Activated T-helper 17 cell treated with anti-CD3 and anti-CD28 coated beads, Interleukin-2, amount 50 U/mL, for 72 hours (primary cell): ENCODE measurements at regions not wholly inside any gene's neighbourhood (a gene's known extent, or its start where the extent isn't known, plus 50 kb on each side); places are given as distances from the start of the nearest gene placed in this dataset.

Source experiments
- ATAC-seq: fragments of 150-1000 bp; cut with Tn5 transposase; replicated peaks from 2 replicates; pipeline ENCODE4 v1.10.0; 2021; ENCODE audit warnings: mild to moderate bottlenecking, moderate library complexity
- H3K27ac Mint-ChIP-seq: one replicate; pipeline ENCODE4 v1.8.0; 2022; ENCODE audit warnings: mixed read lengths
- H3K27me3 Mint-ChIP-seq: one replicate; pipeline ENCODE4 v1.8.0; 2022; ENCODE audit warnings: mixed read lengths
- H3K36me3 Mint-ChIP-seq: one replicate; pipeline ENCODE4 v1.8.0; 2022; ENCODE audit warnings: low read depth, mild to moderate bottlenecking, mixed read lengths
- H3K4me1 Mint-ChIP-seq: one replicate; pipeline ENCODE4 v1.8.0; 2022; ENCODE audit warnings: mixed read lengths
- H3K4me3 Mint-ChIP-seq: one replicate; pipeline ENCODE4 v1.8.0; 2022; ENCODE audit warnings: mild to moderate bottlenecking, mixed read lengths
- H3K9me3 Mint-ChIP-seq: one replicate; pipeline ENCODE4 v1.8.0; 2022; ENCODE audit warnings: mixed read lengths

DNA sequence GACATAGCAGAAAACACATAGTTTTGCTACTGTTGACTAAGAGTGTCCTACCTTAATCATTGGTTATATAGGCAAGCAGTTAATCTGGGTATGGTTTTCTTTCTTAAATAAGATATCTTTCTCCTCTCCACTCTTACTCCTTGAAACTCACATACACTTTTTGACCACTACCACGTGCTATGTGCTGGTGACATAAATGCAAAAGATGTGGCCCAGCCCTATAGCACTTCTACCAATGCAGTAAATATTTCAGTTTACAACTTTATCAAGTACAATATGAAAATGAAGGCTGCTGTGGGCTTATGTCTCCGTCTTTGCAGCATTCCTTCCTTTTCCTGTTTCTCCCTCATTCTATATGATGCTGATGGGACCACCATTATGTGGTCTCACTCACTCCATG lies 410.2 kb upstream of the CFAP20DC start:
- H3K4me3 Mint-ChIP-seq: no peak overlapping the region
- no peak for ATAC-seq
- peaks cover 7% of the 10 kb centered on the region for H3K4me1 Mint-ChIP-seq
- no peaks in the 10 kb centered on the region for H3K27me3 Mint-ChIP-seq
- no peak overlapping the region for H3K27ac Mint-ChIP-seq
- H3K9me3 Mint-ChIP-seq: no peaks in the 10 kb centered on the region
- H3K36me3 Mint-ChIP-seq: no peaks in the 10 kb centered on the region

DNA sequence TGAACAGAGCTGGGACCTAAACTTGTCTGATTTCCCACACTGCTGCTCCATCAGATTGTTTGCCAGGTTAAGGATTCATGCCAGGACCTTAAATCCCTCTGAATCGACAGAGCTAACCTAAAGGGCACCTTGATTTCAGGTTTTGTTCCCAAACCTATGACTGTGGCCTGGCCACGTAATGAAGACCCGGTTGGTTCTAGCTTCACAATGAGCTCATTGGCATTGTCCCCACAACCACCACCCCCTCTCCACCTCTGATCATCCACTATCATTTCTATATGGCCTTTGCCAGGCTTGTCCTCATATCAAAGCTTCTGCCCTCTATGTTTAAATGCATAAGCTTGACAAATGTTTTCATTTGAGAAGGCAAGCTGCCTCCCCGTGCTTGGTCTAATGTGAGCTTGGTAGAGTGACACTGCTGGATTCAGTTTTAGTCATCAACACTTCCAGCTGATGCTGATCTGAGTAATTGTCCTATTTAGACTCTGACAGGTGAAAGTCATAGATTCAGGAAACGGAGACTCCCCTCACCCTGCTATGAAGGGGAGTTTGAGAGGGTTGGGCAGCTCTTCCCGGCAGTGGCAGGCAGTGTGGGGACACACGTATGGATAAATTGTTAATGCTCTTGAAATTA lies 407.1 kb upstream of the CFAP20DC start:
- Mint-ChIP-seq H3K27ac (peak overlapping the region; percentile 7), H3K36me3 (no peaks in the 10 kb centered on the region), H3K27me3 (no peaks in the 10 kb centered on the region), H3K4me3 (no peak overlapping the region), H3K4me1 (peaks cover 14% of the 10 kb centered on the region), H3K9me3 (peaks cover 4% of the 10 kb centered on the region)
- peak; percentile 99 for ATAC-seq

- Mint-ChIP-seq H3K27ac (peak overlapping the region; percentile 95), H3K36me3 (no peaks in the 10 kb centered on the region)
These were observed 402.2 kb upstream of the CFAP20DC start for GRCh38 chr3:59451800-59452746.

DNA sequence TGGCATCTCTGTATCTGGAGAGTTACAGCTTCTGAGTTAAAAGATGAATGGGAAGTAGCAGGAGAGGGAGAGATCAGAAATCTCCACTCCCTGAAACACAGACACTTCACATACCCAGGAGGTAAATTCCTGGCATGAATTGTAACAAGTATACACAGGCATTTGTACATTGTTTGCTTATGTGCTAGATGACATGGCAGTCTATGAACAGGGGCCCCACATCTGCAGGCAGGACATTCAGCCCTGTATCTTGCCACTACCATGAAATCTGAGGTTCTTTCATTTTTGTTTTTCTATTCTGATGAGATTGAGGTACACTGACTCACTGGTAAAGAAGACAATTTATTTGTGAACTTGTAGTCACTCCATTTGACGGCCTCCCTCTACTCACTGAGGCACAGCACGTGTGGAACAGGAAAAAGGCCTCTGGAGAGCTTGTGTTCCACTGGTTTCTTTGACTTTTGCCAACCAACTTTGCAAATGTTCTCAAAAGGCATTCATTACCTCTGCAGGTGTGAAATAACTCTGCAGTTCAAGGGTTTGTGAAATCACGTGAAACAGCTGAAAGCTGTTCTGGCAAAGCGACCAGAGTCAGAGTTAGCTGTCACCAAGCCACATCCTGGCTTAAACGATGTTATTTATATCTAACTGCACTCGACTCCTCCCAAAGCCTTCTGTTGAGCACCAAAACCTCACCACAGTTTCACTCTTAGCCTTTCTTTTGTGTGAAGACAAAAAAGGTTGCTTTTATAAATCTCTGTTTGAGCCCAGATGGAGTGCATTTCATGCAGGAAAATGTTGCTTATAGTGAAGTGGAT lies 401.3 kb upstream of the CFAP20DC start:
- H3K27me3 Mint-ChIP-seq: no peaks in the 10 kb centered on the region
- peak overlapping the region; percentile 83 for H3K4me3 Mint-ChIP-seq
- ATAC-seq: peak; percentile 94
- peaks cover 4% of the 10 kb centered on the region for H3K9me3 Mint-ChIP-seq
- H3K4me1 Mint-ChIP-seq: peaks cover 45% of the 10 kb centered on the region
- no peaks in the 10 kb centered on the region for H3K36me3 Mint-ChIP-seq
- H3K27ac Mint-ChIP-seq: peak overlapping the region; percentile 95

More at GRCh38 chr3:59451800-59452746, 402.2 kb upstream of the CFAP20DC start:
- Mint-ChIP-seq H3K27me3 (no peaks in the 10 kb centered on the region), H3K4me3 (peak overlapping the region; percentile 83), H3K4me1 (peaks cover 47% of the 10 kb centered on the region), H3K9me3 (peaks cover 4% of the 10 kb centered on the region)
- ATAC-seq: peak; percentile 31

DNA sequence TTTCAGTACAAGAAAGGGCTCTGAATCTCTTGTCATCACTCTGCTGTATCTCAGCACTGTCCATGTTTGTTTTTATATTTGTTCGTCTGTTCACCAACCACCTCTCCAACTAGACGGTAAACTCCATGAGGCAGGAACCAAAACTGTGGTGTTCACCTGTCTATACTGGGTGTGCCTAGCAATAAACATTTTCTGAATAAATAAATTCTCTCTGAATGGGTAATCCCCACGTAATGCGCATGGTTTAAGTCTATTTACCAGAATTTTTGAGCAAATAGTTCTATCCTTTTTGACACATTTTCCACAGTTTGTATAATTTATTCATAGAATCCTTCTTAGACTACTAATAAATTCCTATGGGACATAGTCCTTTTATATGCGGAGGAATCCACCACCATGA lies 400.6 kb upstream of the CFAP20DC start:
- Mint-ChIP-seq H3K4me1 (peaks cover 46% of the 10 kb centered on the region), H3K9me3 (peaks cover 4% of the 10 kb centered on the region), H3K27me3 (no peaks in the 10 kb centered on the region), H3K36me3 (no peaks in the 10 kb centered on the region), H3K4me3 (peak overlapping the region; percentile 83), H3K27ac (peak overlapping the region; percentile 95)
- ATAC-seq: no peak

- H3K9me3 Mint-ChIP-seq: no peaks in the 10 kb centered on the region
- H3K4me3 Mint-ChIP-seq: no peak overlapping the region
- H3K4me1 Mint-ChIP-seq: peaks cover 51% of the 10 kb centered on the region
- no peaks in the 10 kb centered on the region for H3K36me3 Mint-ChIP-seq
- H3K27ac Mint-ChIP-seq: no peak overlapping the region
- no peaks in the 10 kb centered on the region for H3K27me3 Mint-ChIP-seq
- ATAC-seq: no peak
These were observed 397.1 kb upstream of the CFAP20DC start for GRCh38 chr3:59446775-59447465.

DNA sequence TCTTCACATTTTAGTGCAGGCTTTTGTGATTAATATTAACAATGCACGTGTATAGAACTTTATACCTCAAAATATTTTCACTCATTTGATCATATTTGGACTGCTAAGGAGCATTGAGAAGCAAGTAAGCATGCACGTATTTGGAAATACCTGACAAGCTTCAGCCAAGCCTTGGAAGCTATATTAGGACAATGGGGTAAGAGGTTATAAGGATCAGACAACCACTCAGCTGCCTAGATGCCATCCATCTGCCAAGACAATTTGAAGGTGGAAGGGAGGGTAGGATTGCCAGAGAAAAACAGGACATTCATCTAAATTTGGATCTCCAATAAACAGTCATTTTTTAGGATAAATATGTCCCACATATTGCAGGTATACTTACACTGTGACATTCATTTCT lies 394.9 kb upstream of the CFAP20DC start:
- Mint-ChIP-seq H3K4me1 (peaks cover 30% of the 10 kb centered on the region), H3K27me3 (no peaks in the 10 kb centered on the region), H3K36me3 (no peaks in the 10 kb centered on the region), H3K27ac (peak overlapping the region; percentile 92), H3K9me3 (no peaks in the 10 kb centered on the region), H3K4me3 (peak overlapping the region; percentile 81)
- ATAC-seq: no peak

DNA sequence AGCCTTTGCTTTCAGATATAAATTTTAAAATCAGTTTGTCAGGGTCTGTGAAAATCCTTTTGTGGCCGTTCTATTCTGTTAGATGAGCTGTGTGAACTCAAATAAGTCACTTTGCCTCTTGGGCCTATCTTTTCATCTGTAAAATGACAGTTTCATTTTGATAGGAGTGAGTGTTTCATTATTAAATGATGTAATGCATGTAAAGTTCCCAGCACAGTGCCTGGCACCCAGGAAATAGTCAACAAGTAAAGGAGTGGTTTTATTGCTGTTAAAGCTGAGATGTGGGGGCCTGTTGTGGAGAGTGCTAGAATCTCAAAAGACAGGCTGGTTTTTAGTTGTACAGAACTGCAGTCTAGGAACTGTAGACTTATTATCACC lies 394.5 kb upstream of the CFAP20DC start:
- Mint-ChIP-seq H3K27me3 (no peaks in the 10 kb centered on the region), H3K36me3 (no peaks in the 10 kb centered on the region), H3K4me3 (peak overlapping the region; percentile 81), H3K4me1 (peaks cover 30% of the 10 kb centered on the region), H3K27ac (peak overlapping the region; percentile 92), H3K9me3 (no peaks in the 10 kb centered on the region)
- peak; percentile 92 for ATAC-seq

- Mint-ChIP-seq H3K4me1 (peaks cover 27% of the 10 kb centered on the region), H3K27ac (peak overlapping the region; percentile 92), H3K4me3 (peak overlapping the region; percentile 81), H3K27me3 (no peaks in the 10 kb centered on the region), H3K36me3 (no peaks in the 10 kb centered on the region), H3K9me3 (no peaks in the 10 kb centered on the region)
- ATAC-seq: peak; percentile 59
These were observed 393.9 kb upstream of the CFAP20DC start for GRCh38 chr3:59443618-59444293.

DNA sequence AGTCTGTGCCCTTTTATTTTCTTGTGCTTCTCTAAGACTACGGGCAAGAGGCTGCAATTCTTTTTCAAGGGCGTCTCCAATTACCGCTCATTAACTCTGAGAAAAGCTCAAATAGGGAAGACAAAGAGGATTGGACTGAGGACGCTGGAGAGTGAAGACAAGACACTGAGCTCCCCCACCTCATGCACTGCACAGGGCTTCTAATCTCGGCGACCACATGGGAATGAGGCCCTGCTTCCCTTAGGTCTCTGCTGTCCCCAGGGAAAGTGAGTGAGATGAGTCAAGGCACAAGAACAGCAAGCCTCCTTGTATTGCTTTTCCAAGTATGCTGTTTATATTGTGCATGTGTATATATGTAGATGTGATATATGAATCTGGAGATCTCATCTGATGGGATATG lies 392.2 kb upstream of the CFAP20DC start:
- H3K27me3 Mint-ChIP-seq: no peaks in the 10 kb centered on the region
- H3K9me3 Mint-ChIP-seq: no peaks in the 10 kb centered on the region
- H3K4me1 Mint-ChIP-seq: peaks cover 13% of the 10 kb centered on the region
- H3K4me3 Mint-ChIP-seq: no peak overlapping the region
- no peak overlapping the region for H3K27ac Mint-ChIP-seq
- no peaks in the 10 kb centered on the region for H3K36me3 Mint-ChIP-seq
- ATAC-seq: no peak

DNA sequence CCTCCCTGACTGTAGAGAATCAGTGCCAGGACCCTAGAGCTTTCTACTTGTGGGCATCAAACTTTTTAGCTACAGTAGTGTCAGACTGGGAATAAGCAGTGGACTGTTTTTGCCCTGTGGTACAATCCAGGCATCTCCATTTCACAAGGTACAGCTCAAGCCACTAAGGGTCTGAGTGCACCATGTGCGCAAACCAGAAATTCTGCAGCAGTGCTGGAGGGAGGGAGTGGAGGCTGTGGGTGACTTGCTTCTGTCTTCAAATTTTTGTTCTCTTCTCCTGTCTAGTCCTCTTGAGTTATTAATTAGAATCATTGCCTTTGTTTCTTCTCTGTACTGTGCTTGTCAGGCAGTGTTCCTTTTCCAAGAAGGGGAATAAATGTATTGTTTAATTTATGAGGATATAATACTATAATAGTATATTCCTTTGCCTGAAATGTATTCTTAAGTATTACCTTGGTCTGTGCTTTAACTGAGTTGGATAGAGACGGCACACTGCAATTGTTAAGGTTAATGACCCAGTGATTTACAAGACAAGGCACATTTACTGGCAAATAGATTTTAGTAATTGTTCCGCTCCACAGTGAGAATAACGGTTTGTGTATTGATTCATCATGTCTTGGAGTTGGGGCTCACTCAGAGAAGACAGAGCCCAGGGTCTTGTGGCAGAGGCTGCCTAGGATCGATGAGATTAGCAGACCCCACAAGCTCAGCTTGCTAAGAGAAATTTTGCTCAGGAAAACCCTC lies 390.6 kb upstream of the CFAP20DC start:
- H3K27ac Mint-ChIP-seq: no peak overlapping the region
- peaks cover 13% of the 10 kb centered on the region for H3K4me1 Mint-ChIP-seq
- no peaks in the 10 kb centered on the region for H3K27me3 Mint-ChIP-seq
- no peaks in the 10 kb centered on the region for H3K36me3 Mint-ChIP-seq
- H3K4me3 Mint-ChIP-seq: no peak overlapping the region
- no peaks in the 10 kb centered on the region for H3K9me3 Mint-ChIP-seq
- no peak for ATAC-seq

DNA sequence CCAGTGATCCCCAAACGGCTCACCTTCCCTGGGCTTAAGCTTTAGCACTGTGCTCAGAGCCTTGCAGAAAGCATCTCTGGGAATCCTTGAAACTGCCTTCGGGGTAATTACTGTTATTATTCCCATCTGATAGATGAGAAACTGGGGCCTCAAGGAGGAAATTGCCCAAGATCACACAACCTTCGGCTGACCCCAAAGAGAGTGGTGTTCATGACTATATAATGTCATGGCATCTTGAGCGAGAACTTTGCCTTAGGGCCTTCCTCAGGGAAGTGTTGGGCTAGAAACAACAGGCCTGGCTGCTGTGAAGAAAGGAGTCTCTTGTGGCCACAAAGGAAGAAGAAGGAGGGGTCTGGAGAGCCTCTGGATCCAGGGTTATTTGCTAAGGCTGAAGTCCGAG lies 388.7 kb upstream of the CFAP20DC start:
- Mint-ChIP-seq H3K9me3 (peaks cover 5% of the 10 kb centered on the region), H3K4me3 (no peak overlapping the region), H3K27me3 (no peaks in the 10 kb centered on the region), H3K27ac (no peak overlapping the region), H3K4me1 (no peaks in the 10 kb centered on the region), H3K36me3 (no peaks in the 10 kb centered on the region)
- ATAC-seq: no peak
